Thyroid gland (tissue), 4 donors: ENCODE measurements at regions not wholly inside any gene's neighbourhood (a gene's known extent, or its start where the extent isn't known, plus 50 kb on each side); places are given as distances from the start of the nearest gene placed in this dataset. TPM values are rescaled to one million over a fixed set of nuclear protein-coding genes. Genes with fewer than 3 reads are reported as not detected.
"Not testable (repeated sequence)": the region's sequence is repeated elsewhere in the genome, so short reads cannot be mapped to it uniquely, and the experiment has no call there.

ENCODE experiments used
- DNase-seq, 2 donors: peaks; one replicate each; pipeline ENCODE4 v3.0.0-alpha.2; 2019
- H3K27ac ChIP-seq, 3 donors: fragments of 200-600 bp; sonication (generic); 1 replicate in 2 of 3; 2 replicates in 1 of 3; pipeline ENCODE4 v1.5.1; 2016 to 2019; ENCODE audit warnings: mild to moderate bottlenecking in 1 of 3, moderate library complexity in 1 of 3
- H3K27me3 ChIP-seq: fragments of 200-600 bp; sonication (generic); one replicate; pipeline ENCODE4 v1.5.1; 2019
- H3K36me3 ChIP-seq, 2 donors: fragments of 200-600 bp; sonication (generic); one replicate each; pipeline ENCODE4 v1.5.1; 2016 to 2019
- H3K4me1 ChIP-seq, 2 donors: fragments of 200-600 bp; sonication (generic); one replicate each; pipeline ENCODE4 v1.5.1; 2017 to 2019
- H3K4me3 ChIP-seq, 3 donors: fragments of 200-600 bp; sonication (generic); replicated peaks in 1 of 3; 1 replicate in 2 of 3; 2 replicates in 1 of 3; pipeline ENCODE4 v1.5.1; 2016; ENCODE audit warnings: mild to moderate bottlenecking in 1 of 3
- H3K9me3 ChIP-seq: fragments of 200-600 bp; sonication (generic); one replicate; pipeline ENCODE4 v1.5.1; 2017
- WGBS, 2 donors: methylation state at CpG; one replicate each; pipeline ENCODE4 v1.1.5; 2017; 5-methylcytosine and 5-hydroxymethylcytosine counted together
- intact Hi-C: fragments of 100-400 bp; cut with DNase I; formaldehyde crosslinking; loops from one replicate; pipeline ENCODE4 v1.15.1; 2023
- small RNA-seq: library from RNA; depleted of rRNA; stranded (forward); fragments of <200 nt; gene quantifications from one replicate; pipeline ENCODE3, GENCODE V24; 2016

GRCh38 chrX:92611517-92611916 lies 832.3 kb downstream of the PCDH11X start:
- WGBS, 2 donors, result 100% methylated on average over 1 of the region's 1 CpG; no CpG with 5 or more reads in 1 of the 2 donors
- intact Hi-C loops, H3K36me3 ChIP-seq, H3K27ac ChIP-seq, H3K27me3 ChIP-seq, H3K4me3 ChIP-seq, H3K9me3 ChIP-seq, DNase-seq, H3K4me1 ChIP-seq: not testable (repeated sequence)

- H3K27ac ChIP-seq, H3K4me3 ChIP-seq, H3K27me3 ChIP-seq, H3K36me3 ChIP-seq, DNase-seq, H3K4me1 ChIP-seq, H3K9me3 ChIP-seq, intact Hi-C loops: not testable (repeated sequence)
- WGBS, 2 donors, result 96 to 98% methylated on average over 10 of the region's 10 CpGs
Observed at GRCh38 chrX:92626699-92627098, 847.5 kb downstream of the PCDH11X start.

GRCh38 chrX:92657593-92657992 lies 878.4 kb downstream of the PCDH11X start:
- 92 to 95% methylated on average over 2 of the region's 2 CpGs for WGBS, 2 donors
- intact Hi-C loops, H3K27ac ChIP-seq, DNase-seq, H3K9me3 ChIP-seq, H3K4me1 ChIP-seq, H3K4me3 ChIP-seq, H3K27me3 ChIP-seq, H3K36me3 ChIP-seq: not testable (repeated sequence)

GRCh38 chrX:92659743-92660142 lies 880.6 kb downstream of the PCDH11X start:
- H3K4me1 ChIP-seq, H3K9me3 ChIP-seq, H3K36me3 ChIP-seq, H3K27me3 ChIP-seq, DNase-seq, H3K4me3 ChIP-seq, H3K27ac ChIP-seq, intact Hi-C loops: not testable (repeated sequence)
- WGBS, 2 donors, result 88 to 96% methylated on average over 2 of the region's 2 CpGs

- H3K4me1 ChIP-seq, DNase-seq, H3K36me3 ChIP-seq, intact Hi-C loops, H3K27me3 ChIP-seq, H3K4me3 ChIP-seq, H3K9me3 ChIP-seq, H3K27ac ChIP-seq: not testable (repeated sequence)
- 89 to 93% methylated on average over 2 of the region's 4 CpGs for WGBS, 2 donors
Observed at GRCh38 chrX:92692796-92693195, 913.6 kb downstream of the PCDH11X start.

GRCh38 chrX:92699388-92700092 lies 920.4 kb downstream of the PCDH11X start:
- H3K4me3 ChIP-seq, intact Hi-C loops, H3K27ac ChIP-seq, DNase-seq, H3K27me3 ChIP-seq, H3K4me1 ChIP-seq, H3K36me3 ChIP-seq, H3K9me3 ChIP-seq: not testable (repeated sequence)
- 96 to 100% methylated on average over 1 to 10 of the region's 31 CpGs for WGBS, 2 donors

- 75 to 90% methylated on average over 1 of the region's 1 CpG for WGBS, 2 donors
- intact Hi-C loops, H3K4me1 ChIP-seq, H3K9me3 ChIP-seq, H3K4me3 ChIP-seq, DNase-seq, H3K36me3 ChIP-seq, H3K27me3 ChIP-seq, H3K27ac ChIP-seq: not testable (repeated sequence)
Observed at GRCh38 chrX:92709784-92710183, 930.6 kb downstream of the PCDH11X start.

Small RNA genes in the stretch of these regions (small RNA-seq; reads per million reads assigned to genes)
- not detected for gene SNX3P1X
